Testis (tissue), 2 donors: ENCODE measurements at regions not wholly inside any gene's neighbourhood (a gene's known extent, or its start where the extent isn't known, plus 50 kb on each side); places are given as distances from the start of the nearest gene placed in this dataset.

Source experiments
- POLR2A ChIP-seq: fragments of 450-650 bp; IDR thresholded peaks from one replicate; pipeline ENCODE4 v1.6.1; 2017; ENCODE audit warnings: antibody characterized with exemption, mild to moderate bottlenecking, moderate library complexity
- TF ChIP-seq, protein P1 (sequence below), 3 experiments: fragments of 450-650 bp in 2 of 3; fragments of 200-600 bp in 1 of 3; sonication (generic) in 1 of 3; IDR thresholded peaks; one replicate each; pipeline ENCODE4 v1.5.1; 2016 to 2019; ENCODE audit warnings: antibody characterized with exemption in 3 of 3, mild to moderate bottlenecking in 2 of 3, moderate library complexity in 1 of 3

DNA sequence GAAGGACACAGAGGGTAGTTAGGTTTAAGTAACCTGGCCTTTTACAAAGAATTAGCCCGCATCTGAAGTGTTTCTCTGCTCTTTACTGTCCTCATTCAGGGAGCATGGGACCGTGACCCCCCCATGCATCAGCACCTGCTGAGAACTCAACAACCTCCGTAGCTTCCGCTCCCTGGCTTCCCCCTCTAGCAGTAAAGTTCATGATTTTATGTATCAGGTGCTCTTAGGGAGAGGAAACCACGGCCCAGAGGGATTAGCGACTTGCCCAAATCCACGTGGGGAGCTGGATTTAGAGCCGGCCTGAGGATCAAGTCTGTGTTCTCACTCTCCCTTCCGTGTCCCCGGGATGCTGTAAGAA, 284.6 kb upstream of the GATB start:
- TF ChIP-seq, protein P1, sequence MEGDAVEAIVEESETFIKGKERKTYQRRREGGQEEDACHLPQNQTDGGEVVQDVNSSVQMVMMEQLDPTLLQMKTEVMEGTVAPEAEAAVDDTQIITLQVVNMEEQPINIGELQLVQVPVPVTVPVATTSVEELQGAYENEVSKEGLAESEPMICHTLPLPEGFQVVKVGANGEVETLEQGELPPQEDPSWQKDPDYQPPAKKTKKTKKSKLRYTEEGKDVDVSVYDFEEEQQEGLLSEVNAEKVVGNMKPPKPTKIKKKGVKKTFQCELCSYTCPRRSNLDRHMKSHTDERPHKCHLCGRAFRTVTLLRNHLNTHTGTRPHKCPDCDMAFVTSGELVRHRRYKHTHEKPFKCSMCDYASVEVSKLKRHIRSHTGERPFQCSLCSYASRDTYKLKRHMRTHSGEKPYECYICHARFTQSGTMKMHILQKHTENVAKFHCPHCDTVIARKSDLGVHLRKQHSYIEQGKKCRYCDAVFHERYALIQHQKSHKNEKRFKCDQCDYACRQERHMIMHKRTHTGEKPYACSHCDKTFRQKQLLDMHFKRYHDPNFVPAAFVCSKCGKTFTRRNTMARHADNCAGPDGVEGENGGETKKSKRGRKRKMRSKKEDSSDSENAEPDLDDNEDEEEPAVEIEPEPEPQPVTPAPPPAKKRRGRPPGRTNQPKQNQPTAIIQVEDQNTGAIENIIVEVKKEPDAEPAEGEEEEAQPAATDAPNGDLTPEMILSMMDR (IDR thresholded peaks at IDR 0.05): no peak
- no peak for TF ChIP-seq POLR2A
